ENCODE measurements at regions not wholly inside any gene's neighbourhood (a gene's known extent, or its start where the extent isn't known, plus 50 kb on each side); places are given as distances from the start of the nearest gene placed in this dataset.
A peak's percentile ranks its signal among the peaks of the same experiment; 100 is the strongest.

- Histone ChIP-seq H3K9me3 (ENCODE audit: control insufficient read depth, low read length) (peaks cover 8% of the 10 kb centered on the region), H3K4me3 (ENCODE audit: low read length) (no peak overlapping the region), H3K4me1 (ENCODE audit: control insufficient read depth, insufficient read depth, low read length) (peaks cover 4% of the 10 kb centered on the region), H3K9ac (ENCODE audit: extremely low read depth, low read length, poor library complexity, severe bottlenecking) (no peak overlapping the region), H3K27ac (ENCODE audit: low read depth, low read length) (no peak overlapping the region), H3K27me3 (ENCODE audit: control insufficient read depth, insufficient read depth, low read length, poor library complexity, severe bottlenecking) (no peaks in the 10 kb centered on the region), H3K36me3 (ENCODE audit: control insufficient read depth, insufficient read depth, low read length) (no peaks in the 10 kb centered on the region)
- DNase-seq = no peak
- Mint-ChIP-seq H3K36me3 (ENCODE audit: low read depth) (no peaks in the 10 kb centered on the region), H3K4me3 (no peak overlapping the region), H3K27me3 (ENCODE audit: insufficient read depth) (no peaks in the 10 kb centered on the region), H3K9me3 (peaks cover 2% of the 10 kb centered on the region), H3K4me1 (peaks cover 8% of the 10 kb centered on the region), H3K27ac (no peak overlapping the region)
- no peak for TF ChIP-seq CTCF (conservative IDR thresholded peaks at IDR 0.05)
- WGBS, 2 experiments (ENCODE audit: insufficient coverage in 1 of 2, insufficient read length in 1 of 2) = 89 to 100% methylated on average over 3 to 4 of the region's 4 CpGs
These were observed 86.2 kb upstream of the WDR26 start for GRCh38 chr1:224520808-224521207.

- no peaks in the 10 kb centered on the region for H3K27me3 Mint-ChIP-seq (ENCODE audit: insufficient read depth)
- Histone ChIP-seq H3K36me3 (ENCODE audit: control insufficient read depth, insufficient read depth, low read length) (no peaks in the 10 kb centered on the region), H3K4me3 (ENCODE audit: low read length) (no peak overlapping the region), H3K9me3 (ENCODE audit: control insufficient read depth, low read length) (peaks cover 8% of the 10 kb centered on the region), H3K4me1 (ENCODE audit: control insufficient read depth, insufficient read depth, low read length) (peaks cover 4% of the 10 kb centered on the region), H3K9ac (ENCODE audit: extremely low read depth, low read length, poor library complexity, severe bottlenecking) (no peak overlapping the region), H3K27ac (ENCODE audit: low read depth, low read length) (no peak overlapping the region), H3K27me3 (ENCODE audit: control insufficient read depth, insufficient read depth, low read length, poor library complexity, severe bottlenecking) (no peaks in the 10 kb centered on the region)
- no peak for DNase-seq
- no peaks in the 10 kb centered on the region for H3K36me3 Mint-ChIP-seq (ENCODE audit: low read depth)
- no peak overlapping the region for H3K4me3 Mint-ChIP-seq
- H3K27ac Mint-ChIP-seq = no peak overlapping the region
- peaks cover 8% of the 10 kb centered on the region for H3K4me1 Mint-ChIP-seq
- peak; percentile 59 for TF ChIP-seq CTCF (conservative IDR thresholded peaks at IDR 0.05)
- WGBS, 2 experiments (ENCODE audit: insufficient coverage in 1 of 2, insufficient read length in 1 of 2) = 80 to 91% methylated on average over 1 to 3 of the region's 3 CpGs
- peaks cover 2% of the 10 kb centered on the region for H3K9me3 Mint-ChIP-seq
These were observed 87.5 kb upstream of the WDR26 start for GRCh38 chr1:224521904-224522734.

- peaks cover 4% of the 10 kb centered on the region for H3K4me1 ChIP-seq (ENCODE audit: control insufficient read depth, insufficient read depth, low read length)
- peaks cover 8% of the 10 kb centered on the region for H3K9me3 ChIP-seq (ENCODE audit: control insufficient read depth, low read length)
- no peak overlapping the region for H3K4me3 Mint-ChIP-seq
- H3K27me3 Mint-ChIP-seq (ENCODE audit: insufficient read depth) = no peaks in the 10 kb centered on the region
- no peak for DNase-seq
- no peaks in the 10 kb centered on the region for H3K36me3 Mint-ChIP-seq (ENCODE audit: low read depth)
- no peak overlapping the region for H3K27ac ChIP-seq (ENCODE audit: low read depth, low read length)
- peaks cover 5% of the 10 kb centered on the region for H3K4me1 Mint-ChIP-seq
- H3K27ac Mint-ChIP-seq = no peak overlapping the region
- H3K36me3 ChIP-seq (ENCODE audit: control insufficient read depth, insufficient read depth, low read length) = no peaks in the 10 kb centered on the region
- H3K9ac ChIP-seq (ENCODE audit: extremely low read depth, low read length, poor library complexity, severe bottlenecking) = no peak overlapping the region
- TF ChIP-seq CTCF (conservative IDR thresholded peaks at IDR 0.05) = no peak
- H3K4me3 ChIP-seq (ENCODE audit: low read length) = no peak overlapping the region
- H3K27me3 ChIP-seq (ENCODE audit: control insufficient read depth, insufficient read depth, low read length, poor library complexity, severe bottlenecking) = no peaks in the 10 kb centered on the region
- peaks cover 2% of the 10 kb centered on the region for H3K9me3 Mint-ChIP-seq
These were observed 89.1 kb upstream of the WDR26 start for GRCh38 chr1:224523676-224524075.
